ENCODE measurements at regions not wholly inside any gene's neighbourhood (a gene's known extent, or its start where the extent isn't known, plus 50 kb on each side); places are given as distances from the start of the nearest gene placed in this dataset.

DNA sequence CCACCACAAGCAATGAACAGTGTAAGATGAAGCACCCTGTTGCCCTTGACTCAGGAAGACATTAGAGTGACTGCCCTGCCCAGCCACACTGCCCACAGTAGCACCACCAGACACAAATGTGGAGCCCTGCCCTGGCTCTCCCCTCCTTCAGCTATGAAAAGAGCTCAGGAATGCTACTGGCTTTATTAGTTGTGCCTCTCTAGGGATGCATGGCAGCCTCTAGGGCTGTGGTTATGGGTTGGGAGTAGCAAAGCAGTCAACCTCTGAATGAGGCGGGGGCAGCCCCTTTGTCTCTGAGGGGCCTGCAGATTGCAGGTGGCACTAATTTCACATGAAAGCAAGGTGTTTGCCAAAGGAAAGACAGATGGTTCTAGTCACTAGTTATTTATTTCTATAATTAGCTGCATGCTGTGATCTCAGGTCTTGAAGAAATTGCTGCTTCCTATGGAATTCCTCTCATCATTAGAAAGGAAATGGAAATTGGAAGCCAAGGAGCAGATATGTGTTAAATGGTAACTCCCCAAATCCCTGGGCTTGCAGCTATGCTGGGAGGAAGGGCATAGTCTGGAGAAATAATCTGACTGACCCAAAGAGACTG is 259.4 kb downstream of the TLR4 start:
- DNase-seq (ENCODE audit: low spot score), result no peak
- no peaks in the 10 kb centered on the region for H3K9me3 Mint-ChIP-seq
- no peaks in the 10 kb centered on the region for H3K27me3 Mint-ChIP-seq (ENCODE audit: low read depth)
- H3K4me1 Mint-ChIP-seq (ENCODE audit: low read depth), result no peaks in the 10 kb centered on the region
- H3K36me3 Mint-ChIP-seq (ENCODE audit: low read depth), result no peaks in the 10 kb centered on the region
- H3K27ac Mint-ChIP-seq, result no peak overlapping the region
- H3K4me3 Mint-ChIP-seq (ENCODE audit: low read depth), result no peak overlapping the region
- intact Hi-C loops (cut with micrococcal nuclease), result no loop called here

DNA sequence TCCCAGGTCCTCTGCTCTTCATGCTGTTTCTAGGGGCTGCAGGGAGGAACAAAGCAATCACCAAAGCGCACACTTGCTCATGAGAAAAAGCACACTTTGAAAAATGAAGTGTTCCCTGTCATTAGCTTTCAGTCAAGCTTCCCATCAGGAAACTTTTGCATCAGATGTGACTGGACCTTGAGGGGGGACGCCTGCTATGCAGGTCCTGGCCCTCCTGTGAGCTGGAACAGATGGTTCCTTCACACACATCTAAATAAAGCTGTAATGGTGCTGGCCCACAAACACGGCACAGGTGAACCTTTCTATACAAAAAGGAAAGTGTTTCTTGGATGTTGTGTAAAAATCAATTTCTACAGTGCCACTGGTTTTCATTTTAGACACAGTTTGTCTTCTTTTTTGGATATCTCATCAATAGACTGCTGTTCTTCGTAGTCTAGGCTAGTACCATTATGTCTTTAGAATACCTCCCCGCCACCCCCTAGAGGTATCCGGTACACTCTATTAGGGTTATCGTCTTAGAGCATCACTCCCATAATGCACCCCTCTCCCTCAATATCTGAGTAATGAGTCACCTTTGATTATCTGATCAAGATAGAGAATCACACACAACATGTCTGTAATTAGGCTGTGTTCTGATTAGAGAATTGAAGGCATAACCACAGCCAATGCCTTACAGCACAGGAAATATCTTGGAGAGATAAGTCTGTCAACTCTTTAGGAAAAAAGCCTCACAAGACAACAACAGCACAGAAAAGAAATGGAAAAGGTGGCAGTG is 266.3 kb downstream of the TLR4 start:
- Mint-ChIP-seq H3K9me3 (no peaks in the 10 kb centered on the region), H3K27ac (no peak overlapping the region), H3K4me3 (ENCODE audit: low read depth) (no peak overlapping the region), H3K27me3 (ENCODE audit: low read depth) (no peaks in the 10 kb centered on the region), H3K36me3 (ENCODE audit: low read depth) (no peaks in the 10 kb centered on the region), H3K4me1 (ENCODE audit: low read depth) (peaks cover 2% of the 10 kb centered on the region)
- no peak for DNase-seq (ENCODE audit: low spot score)
- intact Hi-C loops (cut with micrococcal nuclease), result no loop called here

DNA sequence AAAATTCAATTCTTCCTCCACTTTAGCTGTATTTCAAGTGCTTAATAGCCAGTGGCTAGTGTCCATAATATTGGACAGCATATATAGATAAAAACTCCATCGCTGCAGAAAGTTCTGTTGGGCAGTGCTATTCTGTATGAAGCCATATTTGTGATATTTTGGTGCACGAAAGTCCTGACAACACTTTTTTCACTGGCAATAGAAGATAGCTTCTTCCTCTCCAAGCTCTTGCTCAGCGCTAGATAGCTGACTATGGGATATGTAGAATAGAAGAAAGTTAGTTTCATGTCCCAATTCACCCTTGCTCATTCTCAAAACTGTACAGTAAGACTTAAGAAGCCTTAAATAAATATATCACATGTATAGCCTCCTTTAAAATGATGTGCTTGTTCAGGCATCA is 269.9 kb downstream of the TLR4 start:
- Mint-ChIP-seq H3K9me3 (no peaks in the 10 kb centered on the region), H3K4me3 (ENCODE audit: low read depth) (no peak overlapping the region), H3K27ac (no peak overlapping the region), H3K4me1 (ENCODE audit: low read depth) (peaks cover 2% of the 10 kb centered on the region), H3K27me3 (ENCODE audit: low read depth) (no peaks in the 10 kb centered on the region), H3K36me3 (ENCODE audit: low read depth) (no peaks in the 10 kb centered on the region)
- intact Hi-C loops (cut with micrococcal nuclease), result no loop called here
- no peak for DNase-seq (ENCODE audit: low spot score)

DNA sequence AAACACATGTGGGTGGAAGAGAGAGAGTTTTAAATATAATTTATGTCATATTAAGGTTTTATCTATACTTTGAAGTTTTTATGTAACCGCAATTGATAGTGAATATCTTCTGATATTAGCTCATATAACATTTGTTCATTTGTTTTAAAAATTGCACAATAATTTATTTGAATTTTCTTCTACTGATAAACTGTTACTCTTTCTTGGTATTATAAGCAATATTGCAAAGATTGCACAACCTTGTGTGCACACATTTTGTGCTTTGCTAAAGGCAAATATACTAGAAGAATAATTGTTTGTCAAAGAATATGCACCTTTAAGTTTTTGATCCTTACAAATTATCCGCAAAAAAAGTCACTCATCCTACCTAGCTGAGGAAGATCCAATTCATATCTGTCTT is 275.7 kb downstream of the TLR4 start:
- DNase-seq (ENCODE audit: low spot score), result no peak
- no peak overlapping the region for H3K4me3 Mint-ChIP-seq (ENCODE audit: low read depth)
- H3K27ac Mint-ChIP-seq, result no peak overlapping the region
- intact Hi-C loops (cut with micrococcal nuclease), result no loop called here
- no peaks in the 10 kb centered on the region for H3K36me3 Mint-ChIP-seq (ENCODE audit: low read depth)
- no peaks in the 10 kb centered on the region for H3K9me3 Mint-ChIP-seq
- H3K27me3 Mint-ChIP-seq (ENCODE audit: low read depth), result no peaks in the 10 kb centered on the region
- no peaks in the 10 kb centered on the region for H3K4me1 Mint-ChIP-seq (ENCODE audit: low read depth)

DNA sequence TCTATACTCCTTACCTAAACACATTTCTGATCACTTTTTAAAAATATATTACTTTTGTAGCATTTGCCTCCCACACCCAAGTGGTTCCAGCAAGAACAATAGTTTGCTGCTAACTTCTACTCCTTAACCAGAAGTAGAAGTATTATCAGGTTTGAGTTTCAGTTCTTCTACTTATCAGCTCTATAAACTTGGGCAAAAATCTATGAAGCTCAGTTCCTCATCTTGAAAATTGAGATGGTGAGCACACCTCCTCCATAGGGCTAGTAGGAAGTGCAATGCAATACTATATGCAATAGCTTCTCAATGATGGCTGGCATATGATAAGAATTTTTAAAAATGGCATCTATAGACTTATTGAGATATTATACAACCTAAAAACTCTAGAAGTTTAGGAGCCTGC is 283.7 kb downstream of the TLR4 start:
- Mint-ChIP-seq H3K4me1 (ENCODE audit: low read depth) (no peaks in the 10 kb centered on the region), H3K4me3 (ENCODE audit: low read depth) (no peak overlapping the region), H3K27me3 (ENCODE audit: low read depth) (no peaks in the 10 kb centered on the region), H3K27ac (no peak overlapping the region), H3K9me3 (no peaks in the 10 kb centered on the region), H3K36me3 (ENCODE audit: low read depth) (no peaks in the 10 kb centered on the region)
- intact Hi-C loops (cut with micrococcal nuclease), result no loop called here
- DNase-seq (ENCODE audit: low spot score), result no peak

DNA sequence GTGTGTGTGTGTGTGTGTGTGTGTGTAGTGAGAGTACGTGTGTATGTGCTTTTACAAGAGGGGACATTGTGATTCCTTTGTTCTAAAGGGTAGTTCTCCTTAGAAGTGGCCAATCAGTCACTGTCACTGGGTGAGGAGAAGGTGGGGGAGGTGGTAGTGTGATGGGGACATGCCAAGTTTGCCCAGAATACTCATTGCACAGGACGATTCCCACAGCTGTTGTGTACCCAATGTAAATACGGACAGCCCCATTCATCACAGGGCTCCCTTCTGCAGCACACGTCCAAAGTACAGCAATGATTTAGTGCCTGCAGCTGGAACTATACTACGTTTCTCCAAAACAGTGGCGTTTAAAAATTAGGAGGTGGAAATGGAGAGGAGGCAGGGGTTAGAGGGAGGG is 287.8 kb downstream of the TLR4 start:
- H3K27me3 Mint-ChIP-seq (ENCODE audit: low read depth), result no peaks in the 10 kb centered on the region
- no peaks in the 10 kb centered on the region for H3K4me1 Mint-ChIP-seq (ENCODE audit: low read depth)

DNA sequence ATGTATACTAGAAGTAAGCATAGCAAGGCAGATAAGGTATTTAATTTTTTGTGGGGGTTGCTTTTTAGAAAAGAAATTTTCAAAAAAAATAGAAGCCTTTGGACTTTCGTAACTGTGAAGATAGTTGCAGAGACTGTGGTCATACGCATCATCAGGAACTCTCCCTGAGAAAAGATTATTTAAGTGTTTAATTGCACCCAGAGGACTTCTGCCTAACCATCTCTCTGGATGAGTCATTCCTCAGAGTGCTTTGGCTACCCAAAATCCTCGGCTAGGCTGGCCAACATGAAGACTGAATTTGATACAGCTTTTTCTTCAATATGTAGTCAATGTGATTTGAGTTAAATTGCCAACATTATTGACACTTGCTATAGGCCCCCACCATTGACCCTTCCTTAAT is 296.4 kb downstream of the TLR4 start:
- Mint-ChIP-seq H3K27me3 (ENCODE audit: low read depth) (no peaks in the 10 kb centered on the region), H3K4me1 (ENCODE audit: low read depth) (no peaks in the 10 kb centered on the region), H3K36me3 (ENCODE audit: low read depth) (no peaks in the 10 kb centered on the region), H3K9me3 (no peaks in the 10 kb centered on the region), H3K4me3 (ENCODE audit: low read depth) (no peak overlapping the region), H3K27ac (no peak overlapping the region)
- intact Hi-C loops (cut with micrococcal nuclease), result no loop called here
- no peak for DNase-seq (ENCODE audit: low spot score)

More for the DNA sequence above, 287.8 kb downstream of the TLR4 start:
- no peak overlapping the region for H3K4me3 Mint-ChIP-seq (ENCODE audit: low read depth)
- no peak overlapping the region for H3K27ac Mint-ChIP-seq
- no peak for DNase-seq (ENCODE audit: low spot score)
- no peaks in the 10 kb centered on the region for H3K36me3 Mint-ChIP-seq (ENCODE audit: low read depth)
- H3K9me3 Mint-ChIP-seq, result no peaks in the 10 kb centered on the region
- intact Hi-C loops (cut with micrococcal nuclease), result no loop called here

DNA sequence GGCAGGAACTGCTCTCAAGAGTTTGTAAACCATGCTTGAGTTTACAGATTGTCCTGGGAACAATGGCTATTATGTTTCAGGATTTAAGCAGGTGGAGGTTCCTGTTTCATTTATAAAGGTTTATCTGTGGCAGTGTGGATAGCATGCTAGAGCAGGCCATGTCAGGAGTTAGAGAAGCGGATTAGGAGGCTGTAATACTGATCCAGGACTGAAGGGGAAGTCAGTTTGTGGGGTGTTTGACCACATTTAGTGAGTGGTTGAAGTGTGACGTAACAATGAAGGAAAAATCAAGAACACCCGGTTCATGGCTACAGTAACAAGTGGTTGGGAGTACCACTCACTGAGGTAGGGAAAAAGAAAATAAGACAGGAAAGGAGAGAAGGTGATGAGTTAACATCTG is 299.0 kb downstream of the TLR4 start:
- Mint-ChIP-seq H3K27me3 (ENCODE audit: low read depth) (no peaks in the 10 kb centered on the region), H3K9me3 (no peaks in the 10 kb centered on the region), H3K36me3 (ENCODE audit: low read depth) (no peaks in the 10 kb centered on the region), H3K4me1 (ENCODE audit: low read depth) (no peaks in the 10 kb centered on the region), H3K4me3 (ENCODE audit: low read depth) (no peak overlapping the region), H3K27ac (no peak overlapping the region)
- DNase-seq (ENCODE audit: low spot score), result no peak
- intact Hi-C loops (cut with micrococcal nuclease), result no loop called here

DNA sequence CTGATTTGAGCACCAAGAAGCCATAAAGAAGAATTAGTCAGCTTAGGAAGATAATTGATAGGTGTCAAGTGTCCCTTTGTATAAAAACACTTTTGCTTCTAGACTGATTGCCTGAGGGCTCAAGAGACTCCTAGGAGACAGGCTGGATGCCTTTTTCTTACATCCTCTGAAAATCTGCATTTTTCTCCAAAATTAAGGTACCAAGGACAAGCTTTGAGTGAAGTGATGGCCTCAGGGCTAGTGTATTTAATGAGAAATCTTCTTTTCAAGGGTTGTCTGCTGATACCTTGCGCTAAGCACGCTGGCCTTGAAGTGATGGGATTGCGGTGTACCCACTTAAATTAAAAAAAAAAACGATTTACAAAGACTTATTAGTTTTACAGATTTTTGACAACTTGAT is 304.0 kb downstream of the TLR4 start:
- no peaks in the 10 kb centered on the region for H3K9me3 Mint-ChIP-seq
- no peak for DNase-seq (ENCODE audit: low spot score)
- no peak overlapping the region for H3K4me3 Mint-ChIP-seq (ENCODE audit: low read depth)
- no peaks in the 10 kb centered on the region for H3K4me1 Mint-ChIP-seq (ENCODE audit: low read depth)
- intact Hi-C loops (cut with micrococcal nuclease), result no loop called here
- no peak overlapping the region for H3K27ac Mint-ChIP-seq
- no peaks in the 10 kb centered on the region for H3K36me3 Mint-ChIP-seq (ENCODE audit: low read depth)
- H3K27me3 Mint-ChIP-seq (ENCODE audit: low read depth), result no peaks in the 10 kb centered on the region

DNA sequence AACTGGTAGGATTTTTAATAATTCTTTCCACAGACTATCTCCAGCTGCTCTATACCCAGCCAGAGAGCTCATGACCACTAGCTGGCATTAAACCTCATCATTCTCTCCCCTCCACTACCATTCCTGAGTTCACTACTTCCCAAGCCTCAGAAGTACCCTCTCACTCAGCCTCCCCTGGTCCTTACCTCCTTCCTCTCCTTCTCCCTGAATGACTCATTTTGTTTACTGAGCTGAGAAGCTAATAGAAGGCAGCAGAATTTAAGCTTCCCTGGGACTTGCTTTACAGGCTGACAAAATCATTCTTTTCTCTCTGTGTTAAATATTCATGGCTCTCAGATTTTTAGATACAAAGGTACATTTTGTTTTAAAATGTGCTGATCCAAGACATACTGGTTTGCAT is 305.4 kb downstream of the TLR4 start:
- intact Hi-C loops (cut with micrococcal nuclease), result no loop called here

DNA sequence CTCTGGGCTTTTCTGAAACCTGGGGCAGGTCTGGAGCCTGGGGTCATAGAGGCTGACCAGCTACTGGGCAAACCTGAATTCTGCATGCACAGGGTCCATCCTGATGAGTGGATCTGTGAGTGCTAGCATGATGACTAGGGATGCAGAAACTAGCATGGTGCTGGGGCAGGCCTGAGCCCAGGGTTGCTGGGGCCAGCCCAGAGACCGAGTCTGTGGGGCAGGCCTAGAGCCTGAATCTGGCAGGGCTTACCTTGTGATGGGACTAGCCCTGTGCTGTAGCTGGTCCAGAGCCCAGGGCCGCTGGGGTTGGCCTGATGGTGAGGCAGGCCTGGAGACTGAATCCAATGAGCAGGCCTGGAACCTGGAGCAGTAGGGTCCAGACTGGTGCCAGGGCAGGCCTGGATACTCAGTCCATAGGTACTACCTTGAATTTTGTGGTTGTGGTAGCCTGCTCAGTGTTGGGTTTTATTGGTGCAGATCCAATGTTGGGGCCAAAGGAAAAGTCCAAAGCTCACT is 313.5 kb downstream of the TLR4 start:
- intact Hi-C loops (cut with micrococcal nuclease), result no loop called here
- DNase-seq (ENCODE audit: low spot score), result no peak
- H3K4me3 Mint-ChIP-seq (ENCODE audit: low read depth), result no peak overlapping the region
- H3K27me3 Mint-ChIP-seq (ENCODE audit: low read depth), result no peaks in the 10 kb centered on the region
- H3K4me1 Mint-ChIP-seq (ENCODE audit: low read depth), result no peaks in the 10 kb centered on the region
- no peaks in the 10 kb centered on the region for H3K36me3 Mint-ChIP-seq (ENCODE audit: low read depth)
- H3K9me3 Mint-ChIP-seq, result peaks cover 6% of the 10 kb centered on the region
- H3K27ac Mint-ChIP-seq, result no peak overlapping the region

More for the DNA sequence above, 305.4 kb downstream of the TLR4 start:
- no peak overlapping the region for H3K27ac Mint-ChIP-seq
- no peaks in the 10 kb centered on the region for H3K4me1 Mint-ChIP-seq (ENCODE audit: low read depth)
- no peaks in the 10 kb centered on the region for H3K9me3 Mint-ChIP-seq
- H3K4me3 Mint-ChIP-seq (ENCODE audit: low read depth), result no peak overlapping the region
- no peak for DNase-seq (ENCODE audit: low spot score)
- H3K27me3 Mint-ChIP-seq (ENCODE audit: low read depth), result no peaks in the 10 kb centered on the region
- H3K36me3 Mint-ChIP-seq (ENCODE audit: low read depth), result no peaks in the 10 kb centered on the region

DNA sequence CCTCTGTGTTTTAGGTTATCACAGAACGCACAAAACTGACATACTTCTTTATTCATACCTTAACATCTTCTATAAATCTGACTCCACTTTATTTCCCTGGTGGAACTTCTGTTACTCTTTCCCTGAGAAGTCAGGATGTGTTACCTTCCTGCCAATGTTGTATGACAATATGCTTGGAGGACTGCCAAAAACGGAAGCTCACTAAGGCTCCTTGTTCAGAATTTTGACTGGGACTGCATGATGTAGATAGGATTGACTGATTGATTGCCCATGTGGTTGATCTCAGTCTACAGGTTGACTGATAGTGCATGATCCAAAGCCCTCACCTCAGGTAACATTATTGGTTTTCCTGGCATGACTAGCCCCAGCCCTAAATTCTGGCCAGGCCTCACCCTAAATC is 319.4 kb downstream of the TLR4 start:
- Mint-ChIP-seq H3K4me1 (ENCODE audit: low read depth) (no peaks in the 10 kb centered on the region), H3K27me3 (ENCODE audit: low read depth) (no peaks in the 10 kb centered on the region), H3K4me3 (ENCODE audit: low read depth) (no peak overlapping the region), H3K36me3 (ENCODE audit: low read depth) (no peaks in the 10 kb centered on the region), H3K9me3 (no peaks in the 10 kb centered on the region), H3K27ac (no peak overlapping the region)
- intact Hi-C loops (cut with micrococcal nuclease), result no loop called here
- DNase-seq (ENCODE audit: low spot score), result no peak

DNA sequence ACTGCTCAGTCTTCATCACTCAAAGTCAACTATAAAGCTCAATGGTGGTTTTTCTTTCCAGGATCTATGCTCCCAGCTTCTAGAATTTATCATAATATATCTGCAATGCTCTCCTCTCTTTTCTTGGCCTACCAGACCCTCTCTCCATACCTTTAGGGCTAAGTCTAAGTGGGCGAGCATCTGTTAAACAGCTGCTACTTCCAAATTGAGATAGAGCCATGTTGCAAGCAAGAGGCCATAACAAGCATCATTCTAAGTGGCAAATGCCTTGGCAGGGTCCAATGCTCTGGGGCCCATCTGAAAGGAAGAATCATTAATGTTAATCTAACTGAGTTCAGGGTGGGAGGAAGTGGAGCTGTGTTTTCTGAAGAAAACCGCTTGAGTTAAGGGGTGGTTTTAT is 324.0 kb downstream of the TLR4 start:
- Mint-ChIP-seq H3K36me3 (ENCODE audit: low read depth) (no peaks in the 10 kb centered on the region), H3K4me3 (ENCODE audit: low read depth) (no peak overlapping the region), H3K27ac (no peak overlapping the region), H3K27me3 (ENCODE audit: low read depth) (no peaks in the 10 kb centered on the region), H3K4me1 (ENCODE audit: low read depth) (no peaks in the 10 kb centered on the region), H3K9me3 (no peaks in the 10 kb centered on the region)
- intact Hi-C loops (cut with micrococcal nuclease), result no loop called here
- no peak for DNase-seq (ENCODE audit: low spot score)
